ENCODE measurements at regions not wholly inside any gene's neighbourhood (a gene's known extent, or its start where the extent isn't known, plus 50 kb on each side); places are given as distances from the start of the nearest gene placed in this dataset.

DNA sequence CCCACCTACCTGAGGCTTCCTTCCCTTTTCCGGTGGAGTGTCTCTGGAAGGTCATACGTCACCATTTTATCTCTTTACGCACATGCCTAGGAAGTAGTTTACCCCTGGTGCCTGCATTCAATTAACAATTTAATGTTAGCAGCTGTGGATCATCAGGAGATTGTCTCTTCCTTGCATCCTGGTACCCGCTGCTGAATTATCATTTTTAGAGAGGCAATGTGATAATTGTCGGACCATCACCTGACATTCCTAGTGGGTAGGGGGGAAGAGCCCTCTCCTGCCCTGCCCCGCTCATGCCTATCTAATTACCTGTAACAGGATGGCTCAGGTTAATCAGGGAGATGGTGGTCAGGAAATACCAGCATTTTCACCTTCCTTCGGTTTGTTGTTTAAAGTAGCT lies 863.6 kb downstream of the RPA4 start:
- TF ChIP-seq, protein P1, sequence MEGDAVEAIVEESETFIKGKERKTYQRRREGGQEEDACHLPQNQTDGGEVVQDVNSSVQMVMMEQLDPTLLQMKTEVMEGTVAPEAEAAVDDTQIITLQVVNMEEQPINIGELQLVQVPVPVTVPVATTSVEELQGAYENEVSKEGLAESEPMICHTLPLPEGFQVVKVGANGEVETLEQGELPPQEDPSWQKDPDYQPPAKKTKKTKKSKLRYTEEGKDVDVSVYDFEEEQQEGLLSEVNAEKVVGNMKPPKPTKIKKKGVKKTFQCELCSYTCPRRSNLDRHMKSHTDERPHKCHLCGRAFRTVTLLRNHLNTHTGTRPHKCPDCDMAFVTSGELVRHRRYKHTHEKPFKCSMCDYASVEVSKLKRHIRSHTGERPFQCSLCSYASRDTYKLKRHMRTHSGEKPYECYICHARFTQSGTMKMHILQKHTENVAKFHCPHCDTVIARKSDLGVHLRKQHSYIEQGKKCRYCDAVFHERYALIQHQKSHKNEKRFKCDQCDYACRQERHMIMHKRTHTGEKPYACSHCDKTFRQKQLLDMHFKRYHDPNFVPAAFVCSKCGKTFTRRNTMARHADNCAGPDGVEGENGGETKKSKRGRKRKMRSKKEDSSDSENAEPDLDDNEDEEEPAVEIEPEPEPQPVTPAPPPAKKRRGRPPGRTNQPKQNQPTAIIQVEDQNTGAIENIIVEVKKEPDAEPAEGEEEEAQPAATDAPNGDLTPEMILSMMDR (IDR thresholded peaks at IDR 0.05) = no peak
- TF ChIP-seq, protein P2, sequence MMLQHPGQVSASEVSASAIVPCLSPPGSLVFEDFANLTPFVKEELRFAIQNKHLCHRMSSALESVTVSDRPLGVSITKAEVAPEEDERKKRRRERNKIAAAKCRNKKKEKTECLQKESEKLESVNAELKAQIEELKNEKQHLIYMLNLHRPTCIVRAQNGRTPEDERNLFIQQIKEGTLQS (CRISPR knock-in tag; conservative IDR thresholded peaks at IDR 0.05) = no peak
- TF ChIP-seq ZNF671 (CRISPR knock-in tag; IDR thresholded peaks at IDR 0.05) (no peak), NR2C2 (CRISPR knock-in tag; IDR thresholded peaks at IDR 0.05) (no peak), GABPB1 (CRISPR knock-in tag; IDR thresholded peaks at IDR 0.05) (no peak), NR3C1 (CRISPR knock-in tag; conservative IDR thresholded peaks at IDR 0.05; ENCODE audit: low read depth) (no peak), EMX1 (CRISPR knock-in tag; IDR thresholded peaks at IDR 0.05) (no peak), RELA (CRISPR knock-in tag; IDR thresholded peaks at IDR 0.05; ENCODE audit: borderline replicate concordance) (no peak), FOXP1 (CRISPR knock-in tag; IDR thresholded peaks at IDR 0.05; ENCODE audit: borderline replicate concordance) (no peak)
- TF ChIP-seq, protein P3, sequence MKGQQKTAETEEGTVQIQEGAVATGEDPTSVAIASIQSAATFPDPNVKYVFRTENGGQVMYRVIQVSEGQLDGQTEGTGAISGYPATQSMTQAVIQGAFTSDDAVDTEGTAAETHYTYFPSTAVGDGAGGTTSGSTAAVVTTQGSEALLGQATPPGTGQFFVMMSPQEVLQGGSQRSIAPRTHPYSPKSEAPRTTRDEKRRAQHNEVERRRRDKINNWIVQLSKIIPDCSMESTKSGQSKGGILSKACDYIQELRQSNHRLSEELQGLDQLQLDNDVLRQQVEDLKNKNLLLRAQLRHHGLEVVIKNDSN (CRISPR knock-in tag; IDR thresholded peaks at IDR 0.05) = no peak
- TF ChIP-seq, protein P4, sequence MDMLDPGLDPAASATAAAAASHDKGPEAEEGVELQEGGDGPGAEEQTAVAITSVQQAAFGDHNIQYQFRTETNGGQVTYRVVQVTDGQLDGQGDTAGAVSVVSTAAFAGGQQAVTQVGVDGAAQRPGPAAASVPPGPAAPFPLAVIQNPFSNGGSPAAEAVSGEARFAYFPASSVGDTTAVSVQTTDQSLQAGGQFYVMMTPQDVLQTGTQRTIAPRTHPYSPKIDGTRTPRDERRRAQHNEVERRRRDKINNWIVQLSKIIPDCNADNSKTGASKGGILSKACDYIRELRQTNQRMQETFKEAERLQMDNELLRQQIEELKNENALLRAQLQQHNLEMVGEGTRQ (CRISPR knock-in tag; IDR thresholded peaks at IDR 0.05) = no peak
